HL-60 (cell line): ENCODE measurements at regions not wholly inside any gene's neighbourhood (a gene's known extent, or its start where the extent isn't known, plus 50 kb on each side); places are given as distances from the start of the nearest gene placed in this dataset.

Experiments
- DNase-seq, 2 experiments: peaks; one replicate each; pipeline ENCODE4 v3.0.0-alpha.2; 2010 to 2020; ENCODE audit warnings: low read depth in 1 of 2, low spot score in 1 of 2
- H3K27ac ChIP-seq: fragments of 250-450 bp; sonication (Bioruptor Pico); replicated peaks from 2 replicates; pipeline ENCODE4 v1.5.1; 2020; ENCODE audit warnings: mild to moderate bottlenecking, moderate library complexity
- H3K27me3 ChIP-seq: fragments of 250-450 bp; sonication (Bioruptor Pico); 2 replicates; pipeline ENCODE4 v1.5.1; 2021; ENCODE audit warnings: mild to moderate bottlenecking, moderate library complexity; ENCODE audit not compliant: insufficient read depth, poor library complexity, severe bottlenecking
- H3K4me3 ChIP-seq: replicated peaks from 2 replicates; pipeline ENCODE4 v1.5.1; 2011; ENCODE audit warnings: mild to moderate bottlenecking, control low read depth, low read length; ENCODE audit not compliant: insufficient read depth
- GABPA ChIP-seq: IDR thresholded peaks from 2 replicates; pipeline ENCODE4 v1.6.1; 2012; ENCODE audit warnings: low read depth
- POLR2AphosphoS5 ChIP-seq: IDR thresholded peaks from 2 replicates; pipeline ENCODE4 v1.6.1; 2012; ENCODE audit warnings: low read depth
- SPI1 ChIP-seq: IDR thresholded peaks from 2 replicates; pipeline ENCODE4 v1.6.1; 2012; ENCODE audit warnings: low read depth, mild to moderate bottlenecking, borderline replicate concordance
- TF ChIP-seq, protein P1 (sequence below): IDR thresholded peaks from one replicate; pipeline ENCODE4 v1.5.1; 2011; ENCODE audit warnings: low read length, control low read depth, inconsistent platforms; ENCODE audit not compliant: insufficient read depth
- TF ChIP-seq, protein P2 (sequence below): IDR thresholded peaks from 2 replicates; pipeline ENCODE4 v1.6.1; 2012; ENCODE audit warnings: low read depth; ENCODE audit not compliant: insufficient replicate concordance

DNA sequence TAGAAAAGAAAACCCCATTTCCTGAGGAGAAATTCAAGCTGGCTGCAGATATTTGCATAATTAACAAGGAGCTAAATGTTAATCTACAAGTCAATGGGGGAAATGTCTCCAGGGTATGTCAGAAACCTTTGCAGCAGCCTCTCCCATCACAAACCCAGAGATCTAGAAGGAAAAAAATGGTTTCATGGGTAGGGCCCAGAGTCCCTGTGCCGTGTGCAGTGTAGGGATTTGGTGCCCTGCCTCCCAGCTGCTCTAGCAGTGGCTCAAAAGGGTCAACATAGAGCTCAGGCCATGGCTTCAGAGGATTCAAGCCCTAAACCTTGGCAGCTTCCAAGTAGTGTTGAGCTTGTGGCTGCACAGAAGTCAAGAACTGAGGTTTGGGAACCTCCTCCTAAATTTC, 290.2 kb upstream of the TMEFF2 start:
- Histone ChIP-seq H3K27me3 (no peaks in the 10 kb centered on the region), H3K27ac (no peak overlapping the region), H3K4me3 (no peak overlapping the region)
- DNase-seq, result no peak
- TF ChIP-seq, protein P1, sequence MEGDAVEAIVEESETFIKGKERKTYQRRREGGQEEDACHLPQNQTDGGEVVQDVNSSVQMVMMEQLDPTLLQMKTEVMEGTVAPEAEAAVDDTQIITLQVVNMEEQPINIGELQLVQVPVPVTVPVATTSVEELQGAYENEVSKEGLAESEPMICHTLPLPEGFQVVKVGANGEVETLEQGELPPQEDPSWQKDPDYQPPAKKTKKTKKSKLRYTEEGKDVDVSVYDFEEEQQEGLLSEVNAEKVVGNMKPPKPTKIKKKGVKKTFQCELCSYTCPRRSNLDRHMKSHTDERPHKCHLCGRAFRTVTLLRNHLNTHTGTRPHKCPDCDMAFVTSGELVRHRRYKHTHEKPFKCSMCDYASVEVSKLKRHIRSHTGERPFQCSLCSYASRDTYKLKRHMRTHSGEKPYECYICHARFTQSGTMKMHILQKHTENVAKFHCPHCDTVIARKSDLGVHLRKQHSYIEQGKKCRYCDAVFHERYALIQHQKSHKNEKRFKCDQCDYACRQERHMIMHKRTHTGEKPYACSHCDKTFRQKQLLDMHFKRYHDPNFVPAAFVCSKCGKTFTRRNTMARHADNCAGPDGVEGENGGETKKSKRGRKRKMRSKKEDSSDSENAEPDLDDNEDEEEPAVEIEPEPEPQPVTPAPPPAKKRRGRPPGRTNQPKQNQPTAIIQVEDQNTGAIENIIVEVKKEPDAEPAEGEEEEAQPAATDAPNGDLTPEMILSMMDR, result no peak
- TF ChIP-seq, protein P2, sequence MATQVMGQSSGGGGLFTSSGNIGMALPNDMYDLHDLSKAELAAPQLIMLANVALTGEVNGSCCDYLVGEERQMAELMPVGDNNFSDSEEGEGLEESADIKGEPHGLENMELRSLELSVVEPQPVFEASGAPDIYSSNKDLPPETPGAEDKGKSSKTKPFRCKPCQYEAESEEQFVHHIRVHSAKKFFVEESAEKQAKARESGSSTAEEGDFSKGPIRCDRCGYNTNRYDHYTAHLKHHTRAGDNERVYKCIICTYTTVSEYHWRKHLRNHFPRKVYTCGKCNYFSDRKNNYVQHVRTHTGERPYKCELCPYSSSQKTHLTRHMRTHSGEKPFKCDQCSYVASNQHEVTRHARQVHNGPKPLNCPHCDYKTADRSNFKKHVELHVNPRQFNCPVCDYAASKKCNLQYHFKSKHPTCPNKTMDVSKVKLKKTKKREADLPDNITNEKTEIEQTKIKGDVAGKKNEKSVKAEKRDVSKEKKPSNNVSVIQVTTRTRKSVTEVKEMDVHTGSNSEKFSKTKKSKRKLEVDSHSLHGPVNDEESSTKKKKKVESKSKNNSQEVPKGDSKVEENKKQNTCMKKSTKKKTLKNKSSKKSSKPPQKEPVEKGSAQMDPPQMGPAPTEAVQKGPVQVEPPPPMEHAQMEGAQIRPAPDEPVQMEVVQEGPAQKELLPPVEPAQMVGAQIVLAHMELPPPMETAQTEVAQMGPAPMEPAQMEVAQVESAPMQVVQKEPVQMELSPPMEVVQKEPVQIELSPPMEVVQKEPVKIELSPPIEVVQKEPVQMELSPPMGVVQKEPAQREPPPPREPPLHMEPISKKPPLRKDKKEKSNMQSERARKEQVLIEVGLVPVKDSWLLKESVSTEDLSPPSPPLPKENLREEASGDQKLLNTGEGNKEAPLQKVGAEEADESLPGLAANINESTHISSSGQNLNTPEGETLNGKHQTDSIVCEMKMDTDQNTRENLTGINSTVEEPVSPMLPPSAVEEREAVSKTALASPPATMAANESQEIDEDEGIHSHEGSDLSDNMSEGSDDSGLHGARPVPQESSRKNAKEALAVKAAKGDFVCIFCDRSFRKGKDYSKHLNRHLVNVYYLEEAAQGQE, result no peak

DNA sequence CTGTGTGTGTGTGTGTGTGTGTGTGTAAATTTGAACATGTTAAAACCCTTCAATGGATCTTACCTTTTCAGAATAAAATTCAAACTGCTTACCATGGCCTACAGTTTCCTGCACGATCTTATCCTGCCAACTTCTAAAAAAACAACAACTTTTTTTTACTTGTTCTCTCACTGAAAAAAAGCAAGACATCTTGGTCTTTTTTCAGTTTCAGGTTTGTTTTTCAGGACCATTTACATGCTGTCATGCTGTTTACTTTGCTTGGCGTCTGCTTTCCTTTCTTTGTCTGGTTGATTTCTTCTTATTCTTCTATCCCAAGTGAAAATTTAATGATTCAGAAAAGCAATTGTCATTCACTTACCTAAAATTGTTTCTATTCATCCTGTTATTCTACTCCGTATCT, 286.3 kb upstream of the TMEFF2 start:
- Histone ChIP-seq H3K27me3 (peaks cover 2% of the 10 kb centered on the region), H3K4me3 (no peak overlapping the region), H3K27ac (no peak overlapping the region)
- TF ChIP-seq SPI1 (no peak), POLR2AphosphoS5 (no peak), GABPA (no peak)
- TF ChIP-seq, protein P1, result no peak
- TF ChIP-seq, protein P2, result no peak
- no peak for DNase-seq

DNA sequence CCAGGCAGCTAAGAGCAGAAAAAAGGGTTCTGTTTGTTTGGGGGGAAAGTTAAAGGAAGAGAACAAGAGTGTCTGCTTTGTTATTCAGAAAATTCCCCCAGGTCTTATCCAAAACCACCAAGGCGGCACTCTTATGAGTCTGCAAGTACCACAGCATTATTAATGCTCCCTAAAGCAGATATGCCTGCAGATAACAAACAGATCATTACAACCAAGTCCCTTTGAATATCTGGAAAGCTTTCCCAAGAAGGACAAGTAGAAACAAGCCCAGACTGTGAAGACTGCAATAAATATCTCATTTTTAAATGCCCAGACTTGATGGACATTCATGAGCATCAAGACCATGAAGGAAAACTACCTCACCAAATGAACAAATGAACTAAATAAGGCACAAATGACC, 278.6 kb upstream of the TMEFF2 start:
- no peak overlapping the region for H3K27ac ChIP-seq
- peaks cover 2% of the 10 kb centered on the region for H3K27me3 ChIP-seq
- DNase-seq, result no peak
- no peak overlapping the region for H3K4me3 ChIP-seq
- no peak for TF ChIP-seq GABPA
- TF ChIP-seq, protein P1, result no peak
- TF ChIP-seq, protein P2, result no peak
- no peak for TF ChIP-seq SPI1
- no peak for TF ChIP-seq POLR2AphosphoS5
